ENCODE measurements at regions not wholly inside any gene's neighbourhood (a gene's known extent, or its start where the extent isn't known, plus 50 kb on each side); places are given as distances from the start of the nearest gene placed in this dataset.

DNA sequence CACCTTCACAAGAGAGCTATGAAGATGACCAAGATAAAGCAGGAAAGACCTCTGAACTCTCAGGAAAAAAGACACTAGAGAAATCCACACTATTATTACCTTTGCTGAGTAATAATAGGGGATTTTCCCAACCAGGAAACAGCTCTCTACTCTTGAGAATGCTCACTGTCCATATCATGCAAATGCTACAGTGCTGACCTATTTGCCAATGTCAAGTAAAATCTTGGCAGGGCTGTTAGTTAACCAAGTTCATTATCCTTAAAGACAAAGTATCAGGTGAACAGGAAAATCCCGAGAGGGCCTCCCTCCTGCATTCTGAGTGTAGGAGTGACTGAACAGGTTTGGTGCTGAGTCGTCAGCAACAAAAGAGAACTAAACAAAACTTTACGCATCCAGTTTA is 306.6 kb downstream of the ACTL7B start:
- no peak for TF ChIP-seq CTCF (IDR thresholded peaks at IDR 0.05; ENCODE audit: poor library complexity, severe bottlenecking)
- DNase-seq (ENCODE audit: low spot score) (no peak), ATAC-seq (ENCODE audit: low read depth) (peak; percentile 39)
- Histone ChIP-seq H3K4me1 (ENCODE audit: insufficient read depth, poor library complexity, severe bottlenecking) (peaks cover 49% of the 10 kb centered on the region), H3K9me3 (ENCODE audit: severe bottlenecking) (no peaks in the 10 kb centered on the region), H3K27ac (ENCODE audit: poor library complexity, severe bottlenecking) (peak overlapping the region; percentile 90), H3K27me3 (ENCODE audit: insufficient read depth, poor library complexity, severe bottlenecking) (no peaks in the 10 kb centered on the region), H3K36me3 (ENCODE audit: low read depth) (no peaks in the 10 kb centered on the region), H3K4me3 (ENCODE audit: severe bottlenecking) (no peak overlapping the region)

GRCh38 chr9:108547411-108548135 is 308.2 kb downstream of the ACTL7B start:
- ATAC-seq (ENCODE audit: low read depth) (no peak), DNase-seq (ENCODE audit: low spot score) (no peak)
- no peak for TF ChIP-seq CTCF (IDR thresholded peaks at IDR 0.05; ENCODE audit: poor library complexity, severe bottlenecking)
- Histone ChIP-seq H3K9me3 (ENCODE audit: severe bottlenecking) (no peaks in the 10 kb centered on the region), H3K27ac (ENCODE audit: poor library complexity, severe bottlenecking) (no peak overlapping the region), H3K4me1 (ENCODE audit: insufficient read depth, poor library complexity, severe bottlenecking) (peaks cover 51% of the 10 kb centered on the region), H3K4me3 (ENCODE audit: severe bottlenecking) (no peak overlapping the region), H3K36me3 (ENCODE audit: low read depth) (no peaks in the 10 kb centered on the region), H3K27me3 (ENCODE audit: insufficient read depth, poor library complexity, severe bottlenecking) (no peaks in the 10 kb centered on the region)

DNA sequence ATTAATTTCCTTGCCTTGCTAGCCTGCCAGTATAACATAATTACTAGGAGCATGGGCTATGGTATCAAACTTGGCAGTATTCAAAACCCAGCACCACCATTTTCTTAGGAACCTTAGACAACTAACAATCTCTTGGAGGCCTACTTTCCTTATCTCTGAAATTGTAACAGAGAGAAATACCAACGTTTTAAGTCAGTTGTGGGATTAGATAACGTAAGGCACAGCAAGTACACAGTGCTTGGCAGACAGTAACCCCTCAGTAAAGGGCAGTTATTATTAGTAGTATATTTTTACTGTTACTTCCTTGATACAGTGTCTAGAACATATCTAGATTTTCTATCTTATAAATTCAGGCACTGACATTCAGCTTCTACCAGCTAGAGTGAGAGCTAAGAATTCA is 309.6 kb downstream of the ACTL7B start:
- TF ChIP-seq CTCF (IDR thresholded peaks at IDR 0.05; ENCODE audit: poor library complexity, severe bottlenecking) = no peak
- ATAC-seq (ENCODE audit: low read depth) (no peak), DNase-seq (ENCODE audit: low spot score) (no peak)
- no peak overlapping the region for H3K27ac ChIP-seq (ENCODE audit: poor library complexity, severe bottlenecking)
- no peak overlapping the region for H3K4me3 ChIP-seq (ENCODE audit: severe bottlenecking)
- H3K9me3 ChIP-seq (ENCODE audit: severe bottlenecking) = no peaks in the 10 kb centered on the region
- H3K4me1 ChIP-seq (ENCODE audit: insufficient read depth, poor library complexity, severe bottlenecking) = peaks cover 45% of the 10 kb centered on the region
- no peaks in the 10 kb centered on the region for H3K27me3 ChIP-seq (ENCODE audit: insufficient read depth, poor library complexity, severe bottlenecking)
- no peaks in the 10 kb centered on the region for H3K36me3 ChIP-seq (ENCODE audit: low read depth)

DNA sequence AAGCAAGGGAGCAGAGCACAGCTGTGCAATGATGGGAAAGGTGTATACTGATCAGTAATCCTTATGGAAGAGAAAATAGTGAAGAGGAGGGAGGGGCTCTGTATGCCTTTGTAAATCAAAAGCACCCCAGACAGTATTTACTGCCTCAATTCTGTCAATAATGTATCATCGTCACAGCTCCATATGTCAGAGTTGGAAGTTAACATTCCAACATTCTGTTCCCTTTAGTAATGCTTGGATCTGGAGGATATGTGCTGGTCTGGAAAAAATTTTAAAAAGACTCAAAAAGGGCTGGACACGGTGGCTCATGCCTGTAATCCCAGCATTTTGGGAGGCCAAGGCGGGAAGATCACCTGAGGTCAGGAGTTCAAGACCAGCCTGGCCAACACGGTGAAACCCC is 310.4 kb downstream of the ACTL7B start:
- Histone ChIP-seq H3K36me3 (ENCODE audit: low read depth) (no peaks in the 10 kb centered on the region), H3K4me3 (ENCODE audit: severe bottlenecking) (no peak overlapping the region), H3K9me3 (ENCODE audit: severe bottlenecking) (no peaks in the 10 kb centered on the region), H3K27ac (ENCODE audit: poor library complexity, severe bottlenecking) (no peak overlapping the region), H3K27me3 (ENCODE audit: insufficient read depth, poor library complexity, severe bottlenecking) (no peaks in the 10 kb centered on the region), H3K4me1 (ENCODE audit: insufficient read depth, poor library complexity, severe bottlenecking) (peaks cover 37% of the 10 kb centered on the region)
- TF ChIP-seq CTCF (IDR thresholded peaks at IDR 0.05; ENCODE audit: poor library complexity, severe bottlenecking) = no peak
- no peak for DNase-seq (ENCODE audit: low spot score)
- ATAC-seq (ENCODE audit: low read depth) = no peak

- Histone ChIP-seq H3K27me3 (ENCODE audit: insufficient read depth, poor library complexity, severe bottlenecking) (no peaks in the 10 kb centered on the region), H3K27ac (ENCODE audit: poor library complexity, severe bottlenecking) (peak overlapping the region; percentile 1), H3K4me3 (ENCODE audit: severe bottlenecking) (no peak overlapping the region), H3K9me3 (ENCODE audit: severe bottlenecking) (no peaks in the 10 kb centered on the region), H3K4me1 (ENCODE audit: insufficient read depth, poor library complexity, severe bottlenecking) (peaks cover 33% of the 10 kb centered on the region), H3K36me3 (ENCODE audit: low read depth) (no peaks in the 10 kb centered on the region)
- ATAC-seq (ENCODE audit: low read depth) = no peak
- DNase-seq (ENCODE audit: low spot score) = no peak
- no peak for TF ChIP-seq CTCF (IDR thresholded peaks at IDR 0.05; ENCODE audit: poor library complexity, severe bottlenecking)
Measured at GRCh38 chr9:108544866-108545265, 310.9 kb downstream of the ACTL7B start.

Data from RWPE2 (cell line).